ENCODE measurements at regions not wholly inside any gene's neighbourhood (a gene's known extent, or its start where the extent isn't known, plus 50 kb on each side); places are given as distances from the start of the nearest gene placed in this dataset.

DNA sequence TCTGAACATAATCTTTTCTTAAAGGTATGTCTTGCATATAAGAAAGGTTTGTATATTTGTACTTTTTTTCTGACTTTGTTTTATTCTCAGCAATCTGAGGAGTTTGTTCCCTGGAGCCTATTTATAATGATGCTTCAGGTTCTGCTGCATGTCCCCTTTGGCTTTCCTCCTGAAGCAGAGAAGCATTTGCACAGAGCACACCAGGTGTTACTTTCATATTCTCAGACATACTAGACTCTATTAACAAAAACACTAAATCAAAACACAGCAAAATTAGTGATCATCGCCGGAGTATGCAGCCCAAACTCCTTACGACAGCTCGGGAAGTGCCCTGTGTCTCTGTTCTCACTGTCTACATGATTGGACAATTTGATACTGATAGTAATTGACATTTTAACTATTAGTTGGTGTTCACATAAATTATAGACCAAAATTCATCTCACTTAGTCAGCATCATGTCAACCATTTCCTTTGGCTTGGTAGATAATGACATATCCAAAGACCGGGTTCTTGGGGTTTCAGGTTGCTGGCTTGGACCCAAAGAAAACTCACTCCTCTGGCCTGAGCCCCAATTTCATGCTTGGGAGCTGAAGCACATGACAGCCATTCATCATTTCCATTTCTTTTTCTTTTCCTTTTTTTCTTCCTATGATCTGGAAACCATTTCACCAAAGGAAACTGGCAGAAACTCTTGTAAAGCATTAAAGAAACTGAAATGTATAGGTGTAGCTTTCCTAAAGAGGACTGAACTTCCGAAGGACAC, 400.1 kb upstream of the NRP1 start:
- TF ChIP-seq, protein P1, sequence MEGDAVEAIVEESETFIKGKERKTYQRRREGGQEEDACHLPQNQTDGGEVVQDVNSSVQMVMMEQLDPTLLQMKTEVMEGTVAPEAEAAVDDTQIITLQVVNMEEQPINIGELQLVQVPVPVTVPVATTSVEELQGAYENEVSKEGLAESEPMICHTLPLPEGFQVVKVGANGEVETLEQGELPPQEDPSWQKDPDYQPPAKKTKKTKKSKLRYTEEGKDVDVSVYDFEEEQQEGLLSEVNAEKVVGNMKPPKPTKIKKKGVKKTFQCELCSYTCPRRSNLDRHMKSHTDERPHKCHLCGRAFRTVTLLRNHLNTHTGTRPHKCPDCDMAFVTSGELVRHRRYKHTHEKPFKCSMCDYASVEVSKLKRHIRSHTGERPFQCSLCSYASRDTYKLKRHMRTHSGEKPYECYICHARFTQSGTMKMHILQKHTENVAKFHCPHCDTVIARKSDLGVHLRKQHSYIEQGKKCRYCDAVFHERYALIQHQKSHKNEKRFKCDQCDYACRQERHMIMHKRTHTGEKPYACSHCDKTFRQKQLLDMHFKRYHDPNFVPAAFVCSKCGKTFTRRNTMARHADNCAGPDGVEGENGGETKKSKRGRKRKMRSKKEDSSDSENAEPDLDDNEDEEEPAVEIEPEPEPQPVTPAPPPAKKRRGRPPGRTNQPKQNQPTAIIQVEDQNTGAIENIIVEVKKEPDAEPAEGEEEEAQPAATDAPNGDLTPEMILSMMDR (IDR thresholded peaks at IDR 0.05), result no peak
- TF ChIP-seq POLR2A (IDR thresholded peaks at IDR 0.05), result no peak
